ENCODE measurements at regions not wholly inside any gene's neighbourhood (a gene's known extent, or its start where the extent isn't known, plus 50 kb on each side); places are given as distances from the start of the nearest gene placed in this dataset.
A peak's percentile ranks its signal among the peaks of the same experiment; 100 is the strongest.

DNA sequence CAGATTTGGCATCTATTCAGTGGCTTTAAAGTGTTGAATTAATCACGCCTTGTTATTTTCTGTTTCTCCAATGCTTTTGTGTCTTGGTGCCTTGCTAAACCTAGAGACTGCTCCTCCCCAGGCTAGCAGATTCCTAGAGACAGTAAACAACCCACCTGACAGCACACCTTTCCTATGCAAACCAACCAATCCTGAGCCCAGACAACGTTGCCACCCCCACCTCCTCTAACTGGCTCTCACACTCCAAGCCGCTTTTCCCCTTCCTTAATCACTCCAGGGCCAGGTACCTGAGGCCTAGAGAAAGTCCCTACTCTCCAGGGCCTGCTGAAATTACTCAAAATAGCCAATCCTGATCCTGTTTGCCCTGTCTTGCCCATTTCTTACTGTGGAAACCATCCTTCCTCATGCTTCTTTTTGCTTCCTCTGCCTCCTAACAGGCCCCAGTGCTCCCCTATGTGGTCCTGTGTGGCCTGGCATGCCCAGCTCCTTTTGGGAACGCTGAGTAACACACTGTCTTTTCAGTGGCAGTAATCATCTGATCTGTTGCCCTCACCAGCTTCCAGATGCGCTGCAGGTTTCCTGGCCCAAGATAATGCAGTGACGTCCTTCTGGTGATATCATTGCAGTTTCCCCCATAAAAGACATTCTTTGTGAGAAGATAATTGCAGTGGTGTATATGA is 53.4 kb downstream of the GAS1 start:
- no peak for ATAC-seq
- intact Hi-C loops (cut with DNase I): no loop called here
- DNase-seq (ENCODE audit: low spot score): no peak

- DNase-seq (ENCODE audit: low spot score) (no peak), ATAC-seq (no peak)
- intact Hi-C loops (cut with DNase I): no loop called here
Observed at GRCh38 chr9:86892576-86892975, 54.7 kb downstream of the GAS1 start.

DNA sequence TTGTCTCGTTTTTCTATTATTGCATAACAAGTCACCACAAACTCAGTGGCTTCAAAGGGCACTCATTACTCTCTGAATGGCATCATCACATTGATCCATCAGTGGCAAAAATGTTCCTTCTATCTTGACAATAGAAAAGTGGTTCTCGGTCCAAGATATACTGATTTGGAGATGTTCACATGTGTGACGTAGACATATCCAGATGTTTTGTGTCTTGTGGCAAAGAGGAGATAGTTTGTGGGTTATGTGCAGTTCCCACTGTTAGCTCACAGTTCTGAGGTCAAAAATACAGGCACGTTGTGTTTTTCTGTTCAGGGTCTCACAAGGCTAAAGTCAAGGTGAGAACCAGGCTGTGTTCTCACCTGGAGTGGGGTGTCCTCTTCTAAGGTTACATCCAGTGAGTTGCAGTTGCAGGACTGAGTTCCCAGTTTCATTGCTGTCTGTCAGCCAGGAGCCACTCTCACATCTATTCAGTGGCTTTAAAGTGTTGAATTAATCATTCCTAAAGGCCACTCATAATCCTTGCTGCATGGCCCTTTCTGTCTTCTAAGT is 55.3 kb downstream of the GAS1 start:
- DNase-seq (ENCODE audit: low spot score) (no peak), ATAC-seq (no peak)
- intact Hi-C loops (cut with DNase I): no loop called here

DNA sequence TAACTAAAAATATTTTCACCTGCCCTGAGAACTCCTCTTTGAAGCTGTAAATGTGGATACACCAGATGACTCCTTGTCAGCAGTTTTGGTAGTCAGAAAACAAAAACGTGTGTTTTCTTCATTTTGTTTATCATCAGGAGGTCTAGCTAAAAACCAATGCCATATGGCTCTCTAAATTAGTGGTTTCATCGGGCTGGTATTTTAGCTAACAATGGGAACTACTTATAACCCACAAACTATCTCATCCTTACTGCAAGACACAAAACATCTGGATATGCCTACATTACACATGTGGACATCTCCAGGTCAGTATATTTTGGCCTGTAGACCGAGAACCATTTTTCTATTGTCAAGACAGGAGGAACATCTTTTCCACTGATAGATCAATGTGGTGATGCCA is 56.2 kb downstream of the GAS1 start:
- intact Hi-C loops (cut with DNase I): no loop called here
- DNase-seq (ENCODE audit: low spot score): no peak
- no peak for ATAC-seq

- intact Hi-C loops (cut with DNase I): no loop called here
- ATAC-seq (no peak), DNase-seq (ENCODE audit: low spot score) (no peak)
Observed at GRCh38 chr9:86885232-86885631, 62.1 kb downstream of the GAS1 start.

GRCh38 chr9:86876621-86877196 is 70.6 kb downstream of the GAS1 start:
- DNase-seq (ENCODE audit: low spot score) (no peak), ATAC-seq (no peak)
- intact Hi-C loops (cut with DNase I): no loop called here

- DNase-seq (ENCODE audit: low spot score) (no peak), ATAC-seq (no peak)
- intact Hi-C loops (cut with DNase I): no loop called here
Observed at GRCh38 chr9:86868616-86869015, 78.7 kb downstream of the GAS1 start.

DNA sequence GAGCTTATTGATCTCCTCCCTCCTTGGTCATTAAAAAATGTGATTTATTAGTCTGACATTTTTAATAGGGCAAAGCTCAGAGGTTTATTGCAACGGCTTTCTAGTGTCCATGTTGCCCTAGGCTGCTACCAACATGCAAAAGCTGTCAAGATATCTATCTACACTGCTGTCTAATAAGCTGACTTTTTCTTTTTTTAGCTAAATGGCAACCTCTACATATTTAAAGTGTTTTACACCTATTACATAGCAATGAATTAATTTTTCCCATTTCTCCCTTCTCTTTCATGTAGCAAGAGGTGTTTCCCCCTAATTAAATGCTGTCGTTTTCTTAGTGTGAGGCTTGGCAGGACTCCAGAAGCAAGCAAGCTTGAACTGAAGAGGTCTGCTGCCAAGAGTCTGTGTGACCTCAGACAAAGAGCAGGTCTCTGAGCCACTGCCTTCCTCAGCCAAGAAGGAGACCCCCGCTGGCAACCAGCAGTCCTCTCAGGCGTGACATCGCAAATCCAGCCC is 79.4 kb downstream of the GAS1 start:
- ATAC-seq (no peak), DNase-seq (ENCODE audit: low spot score) (no peak)
- intact Hi-C loops (cut with DNase I): no loop called here

GRCh38 chr9:86865952-86866351 is 81.4 kb downstream of the GAS1 start:
- ATAC-seq: no peak
- intact Hi-C loops (cut with DNase I): no loop called here
- DNase-seq (ENCODE audit: low spot score): no peak

GRCh38 chr9:86860006-86860405 is 87.3 kb downstream of the GAS1 start:
- intact Hi-C loops (cut with DNase I): no loop called here
- ATAC-seq (no peak), DNase-seq (ENCODE audit: low spot score) (no peak)

GRCh38 chr9:86859056-86859455 is 88.2 kb downstream of the GAS1 start:
- DNase-seq (ENCODE audit: low spot score) (no peak), ATAC-seq (no peak)
- intact Hi-C loops (cut with DNase I): no loop called here

DNA sequence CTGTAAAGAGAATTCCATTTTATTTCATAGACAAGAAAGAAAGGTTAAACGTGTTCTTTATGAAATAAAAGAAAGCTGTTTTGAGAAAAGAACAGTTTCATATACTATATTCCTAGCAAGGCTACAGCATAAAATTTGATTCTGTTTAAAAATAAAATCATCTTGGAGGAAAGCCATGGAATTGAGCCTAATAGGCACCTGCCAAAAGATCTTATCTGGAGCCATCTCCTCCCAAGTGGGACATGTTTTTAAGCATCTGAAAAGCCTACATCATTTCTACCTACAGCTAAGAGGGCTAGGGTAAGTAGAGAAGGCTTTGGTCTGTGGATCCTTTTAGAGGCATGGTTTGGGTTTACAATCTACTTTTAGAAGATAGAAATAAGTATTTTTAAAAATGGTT is 89.3 kb downstream of the GAS1 start:
- no peak for ATAC-seq
- DNase-seq (ENCODE audit: low spot score): no peak
- intact Hi-C loops (cut with DNase I): no loop called here

GRCh38 chr9:86856259-86856658 is 91.0 kb downstream of the GAS1 start:
- intact Hi-C loops (cut with DNase I): no loop called here
- DNase-seq (ENCODE audit: low spot score): no peak
- ATAC-seq: no peak

DNA sequence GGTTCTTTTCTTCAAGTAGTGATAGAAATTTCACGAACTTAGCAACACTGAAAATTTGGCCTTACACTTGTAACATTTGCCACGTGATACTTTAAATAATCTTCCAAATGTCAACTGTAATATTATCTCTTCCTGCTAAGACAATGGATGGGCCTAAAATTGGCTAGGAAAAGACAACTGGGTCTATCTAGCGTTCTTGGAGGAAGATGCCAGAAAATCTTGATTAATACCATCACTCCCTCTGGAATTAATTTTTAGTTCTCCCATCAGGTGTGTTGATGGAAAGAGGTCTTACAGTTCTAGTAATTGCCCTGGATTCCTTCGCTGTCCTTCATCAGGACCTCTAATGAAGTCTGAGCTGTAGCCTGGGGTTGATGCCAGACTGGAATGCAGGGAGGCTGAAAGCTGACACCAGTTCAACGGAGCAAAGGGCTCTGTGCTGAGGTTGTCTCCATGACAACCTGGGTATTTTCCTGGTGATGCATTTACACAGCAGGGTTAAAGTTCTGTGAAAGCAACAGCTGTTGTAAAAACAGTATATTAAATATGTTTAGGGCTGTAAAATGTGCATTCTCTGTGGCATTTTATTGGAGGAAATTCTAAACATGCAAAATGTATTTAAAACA is 92.3 kb downstream of the GAS1 start:
- intact Hi-C loops (cut with DNase I): no loop called here
- DNase-seq (ENCODE audit: low spot score) (no peak), ATAC-seq (peak; percentile 85)

GRCh38 chr9:86846656-86847055 is 100.7 kb downstream of the GAS1 start:
- ATAC-seq (no peak), DNase-seq (ENCODE audit: low spot score) (no peak)
- intact Hi-C loops (cut with DNase I): no loop called here

- ATAC-seq (peak; percentile 14), DNase-seq (ENCODE audit: low spot score) (no peak)
- intact Hi-C loops (cut with DNase I): no loop called here
Observed at GRCh38 chr9:86843206-86843605, 104.1 kb downstream of the GAS1 start.

- intact Hi-C loops (cut with DNase I): no loop called here
- ATAC-seq (no peak), DNase-seq (ENCODE audit: low spot score) (no peak)
Observed at GRCh38 chr9:86842573-86842972, 104.7 kb downstream of the GAS1 start.

DNA sequence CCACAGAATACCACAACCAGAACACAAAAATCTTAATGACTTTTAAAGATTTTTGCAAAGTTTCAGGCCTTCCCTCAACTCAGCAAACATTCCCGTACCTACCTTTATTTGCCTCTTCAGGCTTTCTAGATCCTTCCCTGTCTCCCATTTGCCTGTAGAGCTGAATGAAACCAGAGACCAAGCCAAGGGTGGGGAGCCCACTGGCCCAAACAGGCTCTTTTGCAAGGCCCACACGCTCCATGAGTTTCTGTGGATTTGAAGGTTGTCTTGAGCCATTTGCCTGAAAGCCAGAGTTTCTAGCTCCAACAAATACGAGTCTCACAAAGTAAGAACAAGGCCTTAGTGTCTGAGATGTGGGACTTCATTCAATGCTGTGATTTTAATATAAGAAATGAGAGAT is 107.8 kb downstream of the GAS1 start:
- DNase-seq (ENCODE audit: low spot score): no peak
- intact Hi-C loops (cut with DNase I): no loop called here
- ATAC-seq: peak; percentile 50

DNA sequence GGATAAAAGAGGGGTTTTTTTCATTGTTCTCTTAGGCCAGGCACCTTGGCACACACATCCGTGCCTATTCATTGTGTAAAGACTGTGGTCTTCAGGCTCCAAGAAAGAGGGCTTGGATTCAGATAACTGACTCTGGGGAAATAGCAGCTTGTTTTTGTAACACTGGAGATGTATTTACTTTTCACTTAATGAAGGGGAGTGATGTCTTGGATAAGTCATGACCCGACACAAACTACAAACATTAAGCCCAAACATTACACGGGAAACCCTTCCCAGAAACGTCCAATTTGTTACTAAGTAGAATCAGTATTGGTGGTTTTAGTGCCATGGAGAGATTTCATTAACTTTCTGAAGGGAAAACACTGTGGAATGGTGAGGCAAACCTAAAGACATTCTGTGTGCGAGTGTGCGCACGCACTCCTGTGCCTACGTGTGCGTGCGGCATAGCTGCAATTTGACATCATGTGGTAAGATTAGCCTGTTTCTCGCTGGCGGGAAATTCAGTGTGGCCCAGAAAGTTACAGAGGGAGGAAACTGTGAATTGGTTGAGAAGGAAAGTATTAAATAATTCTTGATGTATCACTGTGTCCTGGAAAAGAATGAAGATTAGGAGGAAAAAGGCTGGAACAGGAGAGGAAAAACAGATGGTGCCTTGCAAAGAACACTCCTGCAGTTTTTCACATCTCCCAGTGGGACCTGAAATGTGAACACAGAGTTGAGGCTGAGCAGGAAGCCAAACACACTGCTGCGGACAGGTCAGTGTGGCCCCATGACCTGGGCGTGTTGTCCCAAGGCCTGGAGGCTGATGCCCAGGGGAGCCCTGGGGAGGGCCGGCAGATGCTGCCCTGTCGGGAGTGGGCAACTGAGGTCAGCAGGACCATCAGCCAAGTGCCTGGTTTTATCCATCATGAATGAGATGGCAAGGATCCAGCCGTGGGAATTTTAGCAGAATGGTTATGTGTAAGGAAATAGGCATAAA is 108.5 kb downstream of the GAS1 start:
- ATAC-seq (peak; percentile 79), DNase-seq (ENCODE audit: low spot score) (no peak)

More for the DNA sequence above, 108.5 kb downstream of the GAS1 start:
- intact Hi-C loops (cut with DNase I): no loop called here

All from sciatic nerve (tissue), 2 donors.